Right lung (tissue), 2 donors: ENCODE measurements at regions not wholly inside any gene's neighbourhood (a gene's known extent, or its start where the extent isn't known, plus 50 kb on each side); places are given as distances from the start of the nearest gene placed in this dataset.
A peak's percentile ranks its signal among the peaks of the same experiment; 100 is the strongest.

ENCODE experiments used
- DNase-seq, 2 donors: peaks; one replicate each; pipeline ENCODE4 v3.0.0-alpha.2; 2013

- no peak for DNase-seq
Measured at GRCh38 chr3:176723758-176724393, 473.4 kb downstream of the TBL1XR1 start.

- no peak for DNase-seq
Measured at GRCh38 chr3:176714034-176714433, 483.2 kb downstream of the TBL1XR1 start.

GRCh38 chr3:176712191-176712590, 485.1 kb downstream of the TBL1XR1 start:
- DNase-seq = no peak

- no peak for DNase-seq
Measured at GRCh38 chr3:176699288-176699687, 498.0 kb downstream of the TBL1XR1 start.

- DNase-seq = no peak
Measured at GRCh38 chr3:176697284-176697889, 499.9 kb downstream of the TBL1XR1 start.

- no peak for DNase-seq
Measured at GRCh38 chr3:176696816-176697215, 500.5 kb downstream of the TBL1XR1 start.

GRCh38 chr3:176692966-176693785, 504.1 kb downstream of the TBL1XR1 start:
- peak; percentile 52 to 61 for DNase-seq

- peak; percentile 30 to 39 for DNase-seq
Measured at GRCh38 chr3:176692199-176692965, 504.9 kb downstream of the TBL1XR1 start.

GRCh38 chr3:176690083-176690869, 507.0 kb downstream of the TBL1XR1 start:
- no peak for DNase-seq

- DNase-seq = no peak
Measured at GRCh38 chr3:176687754-176688153, 509.5 kb downstream of the TBL1XR1 start.

- DNase-seq = no peak
Measured at GRCh38 chr3:176683382-176683781, 513.9 kb downstream of the TBL1XR1 start.

- peak; percentile 56 to 71 for DNase-seq
Measured at GRCh38 chr3:176663837-176664831, 533.1 kb downstream of the TBL1XR1 start.

GRCh38 chr3:176663387-176663786, 533.9 kb downstream of the TBL1XR1 start:
- DNase-seq = no peak

GRCh38 chr3:176661432-176661964, 535.8 kb downstream of the TBL1XR1 start:
- DNase-seq = no peak

GRCh38 chr3:176655404-176656094, 541.7 kb downstream of the TBL1XR1 start:
- no peak for DNase-seq

- DNase-seq = no peak
Measured at GRCh38 chr3:176651622-176652021, 545.7 kb downstream of the TBL1XR1 start.

- no peak for DNase-seq
Measured at GRCh38 chr3:176650478-176650877, 546.8 kb downstream of the TBL1XR1 start.

- no peak for DNase-seq
Measured at GRCh38 chr3:176647987-176648386, 549.3 kb downstream of the TBL1XR1 start.

- DNase-seq = no peak
Measured at GRCh38 chr3:176633511-176633910, 563.8 kb downstream of the TBL1XR1 start.
